Neural cell (in vitro differentiated cells): ENCODE measurements at regions not wholly inside any gene's neighbourhood (a gene's known extent, or its start where the extent isn't known, plus 50 kb on each side); places are given as distances from the start of the nearest gene placed in this dataset.

Experiments used
- H2AFZ ChIP-seq: fragments of 200-600, 300-800 bp; sonication (generic), shearing (Covaris generic); 2 replicates; pipeline ENCODE4 v1.6.0; 2014; ENCODE audit warnings: low read depth, mild to moderate bottlenecking, antibody characterized with exemption, low read length, moderate library complexity
- H3F3A ChIP-seq: fragments of 200-600 bp; shearing (Covaris generic); 2 replicates; pipeline ENCODE4 v1.6.1; 2016; ENCODE audit warnings: mild to moderate bottlenecking, moderate library complexity, mixed read lengths, antibody characterized with exemption, low read length; ENCODE audit not compliant: insufficient read depth, poor library complexity, severe bottlenecking
- H3K27ac ChIP-seq: fragments of 200-600, 300-800 bp; sonication (generic), shearing (Covaris generic); 2 replicates; pipeline ENCODE4 v1.5.1; 2014; ENCODE audit warnings: mild to moderate bottlenecking, low read length, moderate library complexity
- H3K27me3 ChIP-seq: fragments of 300-800, 200-600 bp; sonication (generic), shearing (Covaris generic); 2 replicates; pipeline ENCODE4 v1.6.0; 2014; ENCODE audit warnings: mild to moderate bottlenecking, low read depth, low read length, moderate library complexity; ENCODE audit not compliant: insufficient read depth
- H3K36me3 ChIP-seq: fragments of 300-800, 200-600 bp; sonication (generic), shearing (Covaris generic); 2 replicates; pipeline ENCODE4 v1.5.1; 2014; ENCODE audit warnings: mild to moderate bottlenecking, antibody characterized with exemption, low read length, moderate library complexity; ENCODE audit not compliant: insufficient read depth
- H3K4me2 ChIP-seq: fragments of 300-800, 200-600 bp; sonication (generic), shearing (Covaris generic); 2 replicates; pipeline ENCODE4 v1.6.0; 2014; ENCODE audit warnings: mild to moderate bottlenecking, low read length
- H3K4me3 ChIP-seq: fragments of 300-800, 200-600 bp; sonication (generic), shearing (Covaris generic); 2 replicates; pipeline ENCODE4 v1.5.1; 2014; ENCODE audit warnings: mild to moderate bottlenecking, low read length, moderate library complexity
- H3K79me2 ChIP-seq: fragments of 200-600 bp; shearing (Covaris generic); replicated peaks from 2 replicates; pipeline ENCODE4 v1.6.0; 2014; ENCODE audit warnings: mild to moderate bottlenecking, low read length, moderate library complexity; ENCODE audit not compliant: insufficient read depth
- H3K9ac ChIP-seq: fragments of 300-800, 200-600 bp; sonication (generic), shearing (Covaris generic); 2 replicates; pipeline ENCODE4 v1.6.1; 2016; ENCODE audit warnings: mild to moderate bottlenecking, low read length, mixed read lengths
- H3K9me2 ChIP-seq: fragments of 200-600 bp; shearing (Covaris generic); 2 replicates; pipeline ENCODE4 v1.6.1; 2016; ENCODE audit warnings: mild to moderate bottlenecking, low read length, mixed read lengths; ENCODE audit not compliant: insufficient read depth
- H3K9me3 ChIP-seq: fragments of 200-600, 300-800 bp; sonication (generic), shearing (Covaris generic); 2 replicates; pipeline ENCODE4 v1.6.1; 2016; ENCODE audit warnings: mild to moderate bottlenecking, mixed run types, low read length, moderate library complexity, mixed read lengths
- H4K20me1 ChIP-seq: fragments of 200-600 bp; shearing (Covaris generic); 2 replicates; pipeline ENCODE4 v1.6.1; 2016; ENCODE audit warnings: mild to moderate bottlenecking, mixed run types; ENCODE audit not compliant: insufficient read depth
- CTCF ChIP-seq: fragments of 450-650 bp; IDR thresholded peaks from 2 replicates; pipeline ENCODE4 v1.5.1; 2014; ENCODE audit warnings: antibody characterized with exemption, mild to moderate bottlenecking, moderate library complexity; ENCODE audit not compliant: poor library complexity, severe bottlenecking
- EP300 ChIP-seq: fragments of 450-650 bp; conservative IDR thresholded peaks from 2 replicates; pipeline ENCODE4 v1.6.1; 2014; ENCODE audit warnings: antibody characterized with exemption, mild to moderate bottlenecking, moderate library complexity; ENCODE audit not compliant: poor library complexity, severe bottlenecking
- EZH2 ChIP-seq: fragments of 200-600, 300-800 bp; shearing (Covaris generic), sonication (generic); IDR thresholded peaks from 2 replicates; pipeline ENCODE4 v1.6.1; 2014; ENCODE audit warnings: antibody characterized with exemption, low read length, borderline replicate concordance, mild to moderate bottlenecking; ENCODE audit not compliant: insufficient read depth, poor library complexity, severe bottlenecking
- MXI1 ChIP-seq: fragments of 450-650 bp; conservative IDR thresholded peaks from 2 replicates; pipeline ENCODE4 v1.6.1; 2014; ENCODE audit warnings: antibody characterized with exemption, mild to moderate bottlenecking; ENCODE audit not compliant: poor library complexity, severe bottlenecking
- POLR2AphosphoS5 ChIP-seq: IDR thresholded peaks from 2 replicates; pipeline ENCODE4 v1.6.1; 2012
- RAD21 ChIP-seq: fragments of 450-650 bp; conservative IDR thresholded peaks from 2 replicates; pipeline ENCODE4 v1.6.1; 2014; ENCODE audit warnings: antibody characterized with exemption, mild to moderate bottlenecking, moderate library complexity
- REST ChIP-seq: IDR thresholded peaks from 2 replicates; pipeline ENCODE4 v1.6.1; 2012; ENCODE audit warnings: borderline replicate concordance
- SMC3 ChIP-seq: fragments of 450-650 bp; conservative IDR thresholded peaks from 2 replicates; pipeline ENCODE4 v1.6.1; 2014; ENCODE audit warnings: antibody characterized with exemption, mild to moderate bottlenecking, moderate library complexity; ENCODE audit not compliant: poor library complexity
- TAF1 ChIP-seq: IDR thresholded peaks from 2 replicates; pipeline ENCODE4 v1.6.1; 2012; ENCODE audit warnings: low read depth

GRCh38 chr10:10891124-10892082 is 126.3 kb upstream of the CELF2 start:
- TF ChIP-seq REST (no peak), EZH2 (no peak), RAD21 (no peak), POLR2AphosphoS5 (no peak), EP300 (no peak), SMC3 (no peak), TAF1 (no peak), MXI1 (no peak), CTCF (no peak)
- H3K4me2 ChIP-seq, result no peak overlapping the region

GRCh38 chr10:10892290-10892875 is 125.3 kb upstream of the CELF2 start:
- H3K36me3 ChIP-seq, result no peaks in the 10 kb centered on the region
- no peak overlapping the region for H3K9ac ChIP-seq
- no peaks in the 10 kb centered on the region for H3K79me2 ChIP-seq
- no peak overlapping the region for H2AFZ ChIP-seq
- H3K4me2 ChIP-seq, result no peak overlapping the region
- TF ChIP-seq EZH2, result no peak
- no peak for TF ChIP-seq MXI1
- TF ChIP-seq REST, result no peak
- TF ChIP-seq CTCF, result no peak
- TF ChIP-seq SMC3, result no peak
- no peak for TF ChIP-seq EP300
- no peak for TF ChIP-seq RAD21
- no peak for TF ChIP-seq POLR2AphosphoS5
- no peak for TF ChIP-seq TAF1
- H4K20me1 ChIP-seq, result no peaks in the 10 kb centered on the region
- H3K9me2 ChIP-seq, result no peaks in the 10 kb centered on the region
- no peaks in the 10 kb centered on the region for H3K9me3 ChIP-seq
- no peak overlapping the region for H3K27ac ChIP-seq
- H3K27me3 ChIP-seq, result no peaks in the 10 kb centered on the region
- no peaks in the 10 kb centered on the region for H3F3A ChIP-seq
- no peak overlapping the region for H3K4me3 ChIP-seq

More at GRCh38 chr10:10891124-10892082, 126.3 kb upstream of the CELF2 start:
- Histone ChIP-seq H3K79me2 (no peaks in the 10 kb centered on the region), H2AFZ (no peak overlapping the region), H3F3A (no peaks in the 10 kb centered on the region), H3K9ac (no peak overlapping the region), H3K9me2 (no peaks in the 10 kb centered on the region), H3K9me3 (no peaks in the 10 kb centered on the region), H3K27me3 (no peaks in the 10 kb centered on the region), H3K27ac (no peak overlapping the region), H3K4me3 (no peak overlapping the region), H4K20me1 (no peaks in the 10 kb centered on the region), H3K36me3 (no peaks in the 10 kb centered on the region)
